GM12892 (cell line): ENCODE measurements at regions not wholly inside any gene's neighbourhood (a gene's known extent, or its start where the extent isn't known, plus 50 kb on each side); places are given as distances from the start of the nearest gene placed in this dataset.

Source experiments
- POLR2A ChIP-seq: IDR thresholded peaks from 2 replicates; pipeline ENCODE4 v1.6.1; 2011; ENCODE audit warnings: low read depth, low read length, control low read depth
- POLR2AphosphoS5 ChIP-seq: IDR thresholded peaks from 2 replicates; pipeline ENCODE4 v1.6.1; 2011; ENCODE audit warnings: low read depth, low read length, control low read depth
- TAF1 ChIP-seq: IDR thresholded peaks from 2 replicates; pipeline ENCODE4 v1.6.1; 2011; ENCODE audit warnings: low read depth, mild to moderate bottlenecking, control low read depth, low read length, borderline replicate concordance

- no peak for TF ChIP-seq POLR2A
- TF ChIP-seq TAF1, result no peak
- TF ChIP-seq POLR2AphosphoS5, result no peak
Observed at GRCh38 chr10:90204956-90205314, 503.5 kb downstream of the KIF20B start.
